ENCODE measurements at regions not wholly inside any gene's neighbourhood (a gene's known extent, or its start where the extent isn't known, plus 50 kb on each side); places are given as distances from the start of the nearest gene placed in this dataset.

- TF ChIP-seq CTCF (IDR thresholded peaks at IDR 0.05) (no peak), ATF1 (CRISPR knock-in tag; IDR thresholded peaks at IDR 0.05) (no peak), E2F1 (CRISPR knock-in tag; IDR thresholded peaks at IDR 0.05) (no peak), MAX (CRISPR knock-in tag; IDR thresholded peaks at IDR 0.05) (no peak), SMAD3 (CRISPR knock-in tag; IDR thresholded peaks at IDR 0.05; ENCODE audit: borderline replicate concordance) (no peak)
- TF ChIP-seq, protein P1, sequence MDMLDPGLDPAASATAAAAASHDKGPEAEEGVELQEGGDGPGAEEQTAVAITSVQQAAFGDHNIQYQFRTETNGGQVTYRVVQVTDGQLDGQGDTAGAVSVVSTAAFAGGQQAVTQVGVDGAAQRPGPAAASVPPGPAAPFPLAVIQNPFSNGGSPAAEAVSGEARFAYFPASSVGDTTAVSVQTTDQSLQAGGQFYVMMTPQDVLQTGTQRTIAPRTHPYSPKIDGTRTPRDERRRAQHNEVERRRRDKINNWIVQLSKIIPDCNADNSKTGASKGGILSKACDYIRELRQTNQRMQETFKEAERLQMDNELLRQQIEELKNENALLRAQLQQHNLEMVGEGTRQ (CRISPR knock-in tag; IDR thresholded peaks at IDR 0.05): no peak
- TF ChIP-seq, protein P2, sequence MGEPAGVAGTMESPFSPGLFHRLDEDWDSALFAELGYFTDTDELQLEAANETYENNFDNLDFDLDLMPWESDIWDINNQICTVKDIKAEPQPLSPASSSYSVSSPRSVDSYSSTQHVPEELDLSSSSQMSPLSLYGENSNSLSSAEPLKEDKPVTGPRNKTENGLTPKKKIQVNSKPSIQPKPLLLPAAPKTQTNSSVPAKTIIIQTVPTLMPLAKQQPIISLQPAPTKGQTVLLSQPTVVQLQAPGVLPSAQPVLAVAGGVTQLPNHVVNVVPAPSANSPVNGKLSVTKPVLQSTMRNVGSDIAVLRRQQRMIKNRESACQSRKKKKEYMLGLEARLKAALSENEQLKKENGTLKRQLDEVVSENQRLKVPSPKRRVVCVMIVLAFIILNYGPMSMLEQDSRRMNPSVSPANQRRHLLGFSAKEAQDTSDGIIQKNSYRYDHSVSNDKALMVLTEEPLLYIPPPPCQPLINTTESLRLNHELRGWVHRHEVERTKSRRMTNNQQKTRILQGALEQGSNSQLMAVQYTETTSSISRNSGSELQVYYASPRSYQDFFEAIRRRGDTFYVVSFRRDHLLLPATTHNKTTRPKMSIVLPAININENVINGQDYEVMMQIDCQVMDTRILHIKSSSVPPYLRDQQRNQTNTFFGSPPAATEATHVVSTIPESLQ (CRISPR knock-in tag; IDR thresholded peaks at IDR 0.05): no peak
- TF ChIP-seq, protein P3, sequence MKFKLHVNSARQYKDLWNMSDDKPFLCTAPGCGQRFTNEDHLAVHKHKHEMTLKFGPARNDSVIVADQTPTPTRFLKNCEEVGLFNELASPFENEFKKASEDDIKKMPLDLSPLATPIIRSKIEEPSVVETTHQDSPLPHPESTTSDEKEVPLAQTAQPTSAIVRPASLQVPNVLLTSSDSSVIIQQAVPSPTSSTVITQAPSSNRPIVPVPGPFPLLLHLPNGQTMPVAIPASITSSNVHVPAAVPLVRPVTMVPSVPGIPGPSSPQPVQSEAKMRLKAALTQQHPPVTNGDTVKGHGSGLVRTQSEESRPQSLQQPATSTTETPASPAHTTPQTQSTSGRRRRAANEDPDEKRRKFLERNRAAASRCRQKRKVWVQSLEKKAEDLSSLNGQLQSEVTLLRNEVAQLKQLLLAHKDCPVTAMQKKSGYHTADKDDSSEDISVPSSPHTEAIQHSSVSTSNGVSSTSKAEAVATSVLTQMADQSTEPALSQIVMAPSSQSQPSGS (CRISPR knock-in tag; IDR thresholded peaks at IDR 0.05; ENCODE audit: borderline replicate concordance, low read depth): no peak
Measured at GRCh38 chr6:55998576-55998975, 123.2 kb upstream of the BMP5 start.

Data from WTC11 (cell line).